ENCODE measurements at regions not wholly inside any gene's neighbourhood (a gene's known extent, or its start where the extent isn't known, plus 50 kb on each side); places are given as distances from the start of the nearest gene placed in this dataset.

DNA sequence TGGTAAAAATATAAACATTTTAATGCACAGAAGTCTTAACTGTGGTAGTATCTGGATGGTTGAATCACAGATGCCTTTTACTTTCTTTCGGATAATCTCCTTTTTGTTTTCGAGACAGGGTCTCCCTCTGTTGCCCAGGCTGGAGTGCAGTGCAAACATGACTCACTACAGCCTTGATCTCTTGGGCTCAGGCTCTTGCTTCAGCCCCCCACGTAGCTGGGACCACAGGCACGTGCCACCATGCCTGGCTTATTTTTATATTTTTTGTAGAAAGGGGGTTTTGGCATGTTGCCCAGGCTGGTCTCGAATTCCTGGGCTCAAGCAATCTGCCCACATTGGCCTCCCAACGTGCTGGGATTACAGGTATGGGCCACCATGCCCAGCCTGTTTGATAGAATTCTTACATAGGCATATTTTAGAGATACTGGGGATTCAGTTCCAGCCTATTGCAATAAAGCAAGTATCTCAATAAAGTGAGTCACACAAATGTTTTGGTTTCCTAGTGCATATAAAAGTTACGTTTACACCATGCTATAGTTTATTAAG is 99.2 kb downstream of the SNAPC1 start:
- H2AK9ac ChIP-seq (replicated peaks; ENCODE audit: low read depth, low read length, poor library complexity) = no peak overlapping the region
- ChIA-PET CTCF (interaction anchor here (1.0 to 1.1 kb wide), 2 partner anchors 16 to 29 kb away, joined by 3 read pairs; no protein-coding TSS in a partner anchor), POLR2A (ENCODE audit: unreplicated experiment) (no interaction called here)
- H3K4me3 ChIP-seq (ENCODE audit: insufficient read depth, low read depth, low read length) = no peak overlapping the region
- H4K5ac ChIP-seq (ENCODE audit: low read depth, low read length) = no peak overlapping the region
- TF ChIP-seq MAFK (IDR thresholded peaks at IDR 0.05; ENCODE audit: low read depth, low read length) = no peak
- TF ChIP-seq, protein P1, sequence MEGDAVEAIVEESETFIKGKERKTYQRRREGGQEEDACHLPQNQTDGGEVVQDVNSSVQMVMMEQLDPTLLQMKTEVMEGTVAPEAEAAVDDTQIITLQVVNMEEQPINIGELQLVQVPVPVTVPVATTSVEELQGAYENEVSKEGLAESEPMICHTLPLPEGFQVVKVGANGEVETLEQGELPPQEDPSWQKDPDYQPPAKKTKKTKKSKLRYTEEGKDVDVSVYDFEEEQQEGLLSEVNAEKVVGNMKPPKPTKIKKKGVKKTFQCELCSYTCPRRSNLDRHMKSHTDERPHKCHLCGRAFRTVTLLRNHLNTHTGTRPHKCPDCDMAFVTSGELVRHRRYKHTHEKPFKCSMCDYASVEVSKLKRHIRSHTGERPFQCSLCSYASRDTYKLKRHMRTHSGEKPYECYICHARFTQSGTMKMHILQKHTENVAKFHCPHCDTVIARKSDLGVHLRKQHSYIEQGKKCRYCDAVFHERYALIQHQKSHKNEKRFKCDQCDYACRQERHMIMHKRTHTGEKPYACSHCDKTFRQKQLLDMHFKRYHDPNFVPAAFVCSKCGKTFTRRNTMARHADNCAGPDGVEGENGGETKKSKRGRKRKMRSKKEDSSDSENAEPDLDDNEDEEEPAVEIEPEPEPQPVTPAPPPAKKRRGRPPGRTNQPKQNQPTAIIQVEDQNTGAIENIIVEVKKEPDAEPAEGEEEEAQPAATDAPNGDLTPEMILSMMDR (conservative IDR thresholded peaks at IDR 0.05; ENCODE audit: low read depth, low read length) = no peak
- no TSS peak for BruUV-seq (replicated peaks)
- H4K8ac ChIP-seq (ENCODE audit: low read depth in 2 of 2, low read length in 2 of 2) = no peak overlapping the region
- no peaks in the 10 kb centered on the region for H3K9me1 ChIP-seq (ENCODE audit: insufficient read depth, low read length)
- H3K27ac ChIP-seq (ENCODE audit: insufficient read depth, low read length) = no peak overlapping the region
- DNase-seq = no peak
- no peak overlapping the region for H3K4me2 ChIP-seq (ENCODE audit: low read depth, low read length)
- H2AFZ ChIP-seq (replicated peaks; ENCODE audit: low read length, poor library complexity) = no peak overlapping the region
- H2BK15ac ChIP-seq (ENCODE audit: low read depth, low read length) = no peak overlapping the region
- intact Hi-C loops (cut with micrococcal nuclease) = no loop called here
- H3K23ac ChIP-seq (ENCODE audit: low read depth, low read length) = no peak overlapping the region
- no peak overlapping the region for H2AK5ac ChIP-seq (ENCODE audit: low read depth, low read length)
- no peaks in the 10 kb centered on the region for H3K9me3 ChIP-seq (ENCODE audit: control insufficient read depth, insufficient read depth, low read length)
- no peaks in the 10 kb centered on the region; the same call in 1 of the 2 replicates for H4K20me1 ChIP-seq (ENCODE audit: insufficient read depth, low read length)
- dilution Hi-C loops (cut with HindIII; ENCODE audit: low sequenced_read_pairs, unreplicated experiment) = no loop called here
- no peak overlapping the region for H4K91ac ChIP-seq (ENCODE audit: insufficient read depth, low read depth, low read length)
- no peaks in the 10 kb centered on the region for H3K36me3 ChIP-seq (ENCODE audit: control insufficient read depth, insufficient read depth, low read length)
- WGBS, 2 experiments (ENCODE audit: extremely low coverage in 2 of 2, insufficient read length in 1 of 2) = 100% methylated on average over 1 of the region's 7 CpGs; no CpG with 5 or more reads in 1 of the 2 experiments
- no peaks in the 10 kb centered on the region for H3K4me1 ChIP-seq (ENCODE audit: control insufficient read depth, insufficient read depth, low read length)
- no peak overlapping the region for H3K14ac ChIP-seq (replicated peaks; ENCODE audit: low read depth, low read length)
- no peak overlapping the region for H2BK20ac ChIP-seq (ENCODE audit: low read depth, low read length)
- H3K79me1 ChIP-seq (ENCODE audit: low read depth in 1 of 2, low read length in 2 of 2) = no peaks in the 10 kb centered on the region
- no peak overlapping the region for H3K9ac ChIP-seq (ENCODE audit: low read depth, low read length)
- H2BK120ac ChIP-seq (ENCODE audit: low read depth, low read length) = no peak overlapping the region
- H3K4ac ChIP-seq (ENCODE audit: low read depth, low read length) = no peak overlapping the region
- H3K27me3 ChIP-seq (ENCODE audit: control insufficient read depth, insufficient read depth, low read length) = peaks cover 7% of the 10 kb centered on the region
- ATAC-seq (ENCODE audit: low read depth) = no peak
- in situ Hi-C loops (cut with MboI; ENCODE audit: low sequenced_read_pairs) = no loop called here
- H3K56ac ChIP-seq (ENCODE audit: extremely low read depth, insufficient read depth, low read length) = no peak overlapping the region
- H3K18ac ChIP-seq (ENCODE audit: low read depth, low read length) = no peak overlapping the region
- H2BK5ac ChIP-seq (ENCODE audit: low read depth, low read length, poor library complexity, severe bottlenecking) = no peak overlapping the region

All from IMR-90 (cell line).